NB4 (cell line): ENCODE measurements at regions not wholly inside any gene's neighbourhood (a gene's known extent, or its start where the extent isn't known, plus 50 kb on each side); places are given as distances from the start of the nearest gene placed in this dataset.
"Not testable (repeated sequence)": the region's sequence is repeated elsewhere in the genome, so short reads cannot be mapped to it uniquely, and the experiment has no call there.

Source experiments
- POLR2A ChIP-seq: IDR thresholded peaks from 2 replicates; pipeline ENCODE4 v1.6.1; 2011; ENCODE audit warnings: mild to moderate bottlenecking; ENCODE audit not compliant: insufficient read length; ENCODE audit errors: extremely low read depth
- TF ChIP-seq, protein P1 (sequence below): IDR thresholded peaks from one replicate; pipeline ENCODE4 v1.5.1; 2012; ENCODE audit warnings: low read depth, low read length

DNA sequence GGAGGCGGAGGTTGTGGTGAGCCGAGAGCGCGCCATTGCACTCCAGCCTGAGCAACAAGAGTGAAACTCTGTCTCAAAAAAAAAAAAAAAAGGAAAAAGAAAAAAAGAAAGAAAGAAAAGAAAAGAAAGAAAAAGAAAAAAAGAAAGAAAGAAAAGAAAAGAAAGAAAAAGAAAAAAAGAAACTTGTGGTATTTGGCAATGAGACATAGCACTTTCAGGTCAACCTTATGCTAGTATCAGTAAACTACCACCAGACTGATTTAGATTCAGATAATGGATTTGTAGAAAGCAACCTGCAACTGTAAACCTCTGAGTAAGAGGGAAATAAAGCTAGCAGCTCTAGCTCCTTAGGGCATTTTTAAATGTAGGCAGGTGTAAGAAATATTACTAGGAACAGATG is 144.0 kb upstream of the ZNF608 start:
- TF ChIP-seq, protein P1, sequence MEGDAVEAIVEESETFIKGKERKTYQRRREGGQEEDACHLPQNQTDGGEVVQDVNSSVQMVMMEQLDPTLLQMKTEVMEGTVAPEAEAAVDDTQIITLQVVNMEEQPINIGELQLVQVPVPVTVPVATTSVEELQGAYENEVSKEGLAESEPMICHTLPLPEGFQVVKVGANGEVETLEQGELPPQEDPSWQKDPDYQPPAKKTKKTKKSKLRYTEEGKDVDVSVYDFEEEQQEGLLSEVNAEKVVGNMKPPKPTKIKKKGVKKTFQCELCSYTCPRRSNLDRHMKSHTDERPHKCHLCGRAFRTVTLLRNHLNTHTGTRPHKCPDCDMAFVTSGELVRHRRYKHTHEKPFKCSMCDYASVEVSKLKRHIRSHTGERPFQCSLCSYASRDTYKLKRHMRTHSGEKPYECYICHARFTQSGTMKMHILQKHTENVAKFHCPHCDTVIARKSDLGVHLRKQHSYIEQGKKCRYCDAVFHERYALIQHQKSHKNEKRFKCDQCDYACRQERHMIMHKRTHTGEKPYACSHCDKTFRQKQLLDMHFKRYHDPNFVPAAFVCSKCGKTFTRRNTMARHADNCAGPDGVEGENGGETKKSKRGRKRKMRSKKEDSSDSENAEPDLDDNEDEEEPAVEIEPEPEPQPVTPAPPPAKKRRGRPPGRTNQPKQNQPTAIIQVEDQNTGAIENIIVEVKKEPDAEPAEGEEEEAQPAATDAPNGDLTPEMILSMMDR, result not testable (repeated sequence)
- not testable (repeated sequence) for TF ChIP-seq POLR2A
